ENCODE measurements at regions not wholly inside any gene's neighbourhood (a gene's known extent, or its start where the extent isn't known, plus 50 kb on each side); places are given as distances from the start of the nearest gene placed in this dataset.
A peak's percentile ranks its signal among the peaks of the same experiment; 100 is the strongest.

- DNase-seq = no peak
Measured at GRCh38 chr14:27006570-27006969, 408.7 kb upstream of the NOVA1 start.

GRCh38 chr14:27008187-27008586 is 410.4 kb upstream of the NOVA1 start:
- DNase-seq = no peak

DNA sequence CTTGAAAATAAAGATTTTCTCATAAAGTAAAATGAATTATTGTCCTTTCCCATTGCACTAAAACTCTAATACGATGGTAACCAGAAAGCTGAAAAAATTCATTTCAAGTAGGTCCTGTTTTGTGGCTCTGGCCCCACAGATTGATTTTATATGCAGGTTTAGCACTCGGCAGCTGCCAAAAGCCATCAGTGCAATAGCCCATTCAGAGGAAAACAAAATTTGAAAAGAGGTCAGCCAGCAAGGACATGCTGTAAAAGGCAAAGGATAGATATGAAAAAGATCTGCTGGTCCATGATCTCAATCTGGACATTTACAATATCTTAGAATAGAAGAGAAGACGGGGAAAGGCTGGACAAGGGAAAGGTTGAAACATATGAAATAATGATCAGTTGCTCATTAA is 414.8 kb upstream of the NOVA1 start:
- no peak for DNase-seq

DNA sequence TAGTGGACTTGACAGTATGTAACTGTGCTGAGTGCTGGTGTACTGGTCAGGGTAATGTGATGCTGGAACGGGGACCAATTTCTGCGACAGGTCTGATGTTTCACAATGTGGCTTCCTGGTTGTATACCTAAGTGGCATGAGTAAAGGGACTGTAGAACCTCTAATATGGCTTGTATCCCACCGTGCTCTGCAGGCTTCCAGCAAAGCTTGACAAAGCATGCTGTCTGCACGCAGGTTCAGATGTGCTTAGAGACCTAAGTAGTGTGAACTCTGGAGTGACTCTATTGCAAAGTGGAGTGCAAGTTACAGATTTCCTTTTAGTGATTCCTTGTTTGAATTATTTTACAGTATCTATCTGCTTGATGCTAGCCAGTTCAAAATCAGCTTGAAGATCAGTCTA is 415.8 kb upstream of the NOVA1 start:
- DNase-seq = no peak

DNA sequence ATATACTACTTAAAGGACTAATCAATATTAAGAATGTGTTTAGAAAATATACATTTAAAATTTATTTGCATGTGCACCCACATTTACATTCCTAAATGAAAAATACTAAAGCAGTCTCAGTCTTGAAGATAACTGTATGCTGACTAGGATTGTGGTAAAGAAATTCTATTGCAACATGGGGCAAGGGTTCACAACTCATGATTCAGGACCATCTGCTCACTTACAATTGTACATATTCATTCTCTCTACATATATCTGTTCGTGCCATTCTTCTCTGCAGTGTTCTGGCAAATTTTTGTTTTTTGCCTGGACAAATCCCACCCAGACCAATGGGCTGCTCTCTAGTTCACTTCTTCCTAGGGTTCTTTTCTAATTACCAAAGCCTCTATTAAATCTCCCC is 417.2 kb upstream of the NOVA1 start:
- no peak for DNase-seq

DNA sequence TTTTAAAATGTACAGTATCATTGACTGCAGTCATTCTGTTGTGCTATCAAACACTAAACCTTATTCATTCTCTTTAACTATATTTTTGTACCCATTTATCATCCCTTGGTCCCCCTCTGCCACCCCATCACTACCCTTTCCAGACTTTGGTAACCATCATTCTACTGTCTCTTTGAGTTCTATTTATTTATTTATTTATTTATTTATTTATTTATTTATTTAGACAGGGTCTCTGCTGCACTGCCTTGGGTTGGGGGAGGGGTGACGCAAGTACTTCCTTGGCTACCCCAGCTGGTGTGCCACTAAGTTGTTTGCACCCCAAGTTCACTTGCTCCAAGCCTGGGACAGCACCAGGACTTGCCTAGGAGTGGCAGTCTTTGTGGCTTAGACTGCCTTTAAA is 427.8 kb upstream of the NOVA1 start:
- DNase-seq = no peak

- no peak for DNase-seq
Measured at GRCh38 chr14:27026097-27026496, 428.3 kb upstream of the NOVA1 start.

GRCh38 chr14:27040552-27040951 is 442.7 kb upstream of the NOVA1 start:
- no peak for DNase-seq

- DNase-seq = peak; percentile 39
Measured at GRCh38 chr14:27049701-27050100, 451.9 kb upstream of the NOVA1 start.

GRCh38 chr14:27050208-27050607 is 452.4 kb upstream of the NOVA1 start:
- no peak for DNase-seq

GRCh38 chr14:27056586-27056985 is 458.8 kb upstream of the NOVA1 start:
- DNase-seq = no peak

- DNase-seq = no peak
Measured at GRCh38 chr14:27061299-27061698, 463.5 kb upstream of the NOVA1 start.

DNA sequence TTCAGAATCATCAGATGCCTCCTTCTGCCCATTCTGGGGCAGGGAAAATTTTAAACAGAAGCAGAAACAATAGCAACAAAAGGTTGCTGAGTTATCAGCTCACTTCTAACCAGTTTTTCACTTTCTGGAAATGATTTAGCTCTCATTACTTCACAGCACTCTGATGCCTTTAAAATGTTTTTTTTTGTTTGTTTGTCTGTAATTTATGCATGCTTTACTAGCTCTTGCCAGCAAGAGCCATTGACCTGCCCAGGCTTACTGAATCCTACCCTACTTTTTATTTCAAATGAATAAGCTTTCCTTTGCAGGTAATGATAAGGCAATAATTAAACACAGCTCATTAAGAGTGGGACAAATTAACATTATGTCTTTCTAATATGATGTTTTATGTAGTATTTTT is 466.1 kb upstream of the NOVA1 start:
- DNase-seq = no peak

GRCh38 chr14:27065886-27066285 is 468.1 kb upstream of the NOVA1 start:
- DNase-seq = no peak

DNA sequence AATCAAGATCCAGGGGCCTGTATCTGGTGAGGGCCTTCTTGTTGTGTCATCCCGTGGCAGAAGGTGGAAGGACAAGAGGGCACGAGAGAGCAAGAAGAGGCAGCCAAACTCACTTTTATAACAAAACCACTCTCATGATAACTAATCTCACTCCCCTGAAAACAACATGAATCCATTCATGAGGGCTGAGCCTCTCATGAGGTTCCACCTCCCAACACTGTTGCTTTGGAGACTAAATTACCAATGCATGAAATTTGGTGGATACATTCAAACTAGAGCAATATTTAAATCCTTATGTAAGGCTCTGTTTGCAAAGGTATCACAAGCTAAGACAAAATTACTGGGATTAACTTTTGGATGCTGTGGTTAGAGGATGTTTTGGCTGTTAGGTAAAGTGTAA is 470.1 kb upstream of the NOVA1 start:
- no peak for DNase-seq

DNA sequence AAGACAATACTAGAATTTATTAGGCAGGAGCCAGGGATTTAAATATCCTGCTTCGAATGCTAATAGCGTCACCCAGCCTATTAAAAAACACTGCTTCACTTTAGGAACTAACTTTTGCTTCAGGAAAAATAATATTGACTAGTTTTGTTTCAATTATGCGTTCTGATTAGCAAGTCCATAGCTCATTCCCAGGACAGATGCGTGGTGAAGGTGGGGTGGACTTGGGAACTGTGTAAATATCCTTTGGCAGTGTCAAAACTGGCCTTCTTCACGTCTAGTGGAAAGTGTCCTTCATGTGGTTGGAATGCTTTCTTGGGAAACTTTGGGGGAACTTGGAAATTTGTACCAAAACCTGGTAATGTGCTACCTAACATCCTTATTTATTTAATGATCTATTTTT is 474.8 kb upstream of the NOVA1 start:
- DNase-seq = no peak

GRCh38 chr14:27075503-27075902 is 477.7 kb upstream of the NOVA1 start:
- DNase-seq = no peak

DNA sequence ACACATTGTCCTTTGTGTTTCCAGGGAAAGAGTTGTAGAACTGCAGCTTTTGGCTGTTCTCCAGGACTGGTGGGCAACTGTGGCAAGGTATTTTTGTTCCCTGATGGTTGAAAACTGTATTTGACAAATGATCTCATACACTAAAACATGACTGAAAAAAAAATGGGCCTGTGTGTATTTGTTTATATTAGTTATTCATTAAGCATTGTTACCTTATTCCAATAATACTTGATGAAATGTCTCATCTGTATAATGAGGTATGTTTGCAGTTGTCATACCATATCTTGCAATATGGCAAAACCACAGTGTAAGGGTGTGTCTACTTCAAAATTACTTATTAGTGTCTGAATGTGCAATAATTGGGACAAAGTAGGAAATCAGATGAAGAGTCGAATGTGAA is 479.4 kb upstream of the NOVA1 start:
- DNase-seq = no peak

DNA sequence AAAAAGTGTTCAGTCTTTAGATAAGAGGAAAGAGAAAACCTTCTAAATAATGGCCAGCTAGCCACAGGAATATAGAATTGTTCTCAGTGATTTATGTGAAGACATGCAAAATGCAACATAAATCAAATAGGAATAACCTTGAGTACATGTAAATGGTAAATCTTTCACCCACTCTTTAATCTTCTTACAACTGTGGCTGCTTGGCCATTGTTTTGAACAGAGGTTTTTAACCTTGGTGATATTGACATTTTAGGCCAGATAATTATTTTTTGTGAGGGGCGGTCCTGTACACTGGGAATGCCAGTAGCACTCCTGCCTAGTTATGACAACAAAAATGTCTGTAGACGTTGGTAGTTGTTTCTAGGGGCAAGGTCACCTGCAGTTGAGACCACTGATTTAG is 479.9 kb upstream of the NOVA1 start:
- DNase-seq = no peak

DNA sequence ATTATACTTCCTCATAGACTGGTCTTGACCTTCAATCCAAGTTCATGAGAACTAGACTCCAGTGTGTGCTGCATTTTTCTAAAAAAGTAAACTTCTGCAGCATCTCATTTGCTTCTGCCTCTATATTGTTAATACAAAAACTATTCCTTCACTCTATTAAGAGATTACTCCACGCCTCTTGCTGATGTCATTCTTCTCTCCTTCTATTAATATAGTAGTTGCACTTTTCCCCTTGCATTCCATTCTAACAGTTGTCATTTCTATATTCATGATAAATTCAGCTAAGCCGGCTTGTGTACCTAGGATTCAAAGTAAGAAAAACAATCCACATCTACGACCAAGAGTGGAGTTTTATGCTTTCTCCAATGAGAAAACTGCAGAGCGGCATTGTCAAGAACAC is 480.4 kb upstream of the NOVA1 start:
- no peak for DNase-seq

- no peak for DNase-seq
Measured at GRCh38 chr14:27079716-27080115, 481.9 kb upstream of the NOVA1 start.

GRCh38 chr14:27085500-27085899 is 487.7 kb upstream of the NOVA1 start:
- DNase-seq = no peak

DNA sequence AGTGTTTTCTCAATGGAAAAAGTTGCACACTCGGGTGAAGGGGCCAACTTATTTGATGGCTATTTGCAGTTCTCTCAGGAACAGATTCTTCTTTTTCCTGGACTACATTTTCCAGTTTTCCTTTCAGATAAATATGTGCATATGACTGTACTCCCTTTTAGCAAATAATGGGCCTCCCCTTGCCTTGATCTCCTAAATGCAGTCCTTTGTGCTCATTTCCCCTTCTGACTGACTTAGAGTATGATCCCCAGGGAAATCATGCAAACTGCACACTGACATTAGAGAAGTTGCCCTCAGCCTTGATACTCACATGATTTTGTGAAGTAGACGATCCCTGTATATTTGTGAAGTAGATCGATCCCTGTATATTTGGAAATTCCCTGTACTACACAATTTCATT is 492.9 kb upstream of the NOVA1 start:
- no peak for DNase-seq

- no peak for DNase-seq
Measured at GRCh38 chr14:27091973-27092372, 494.1 kb upstream of the NOVA1 start.

DNA sequence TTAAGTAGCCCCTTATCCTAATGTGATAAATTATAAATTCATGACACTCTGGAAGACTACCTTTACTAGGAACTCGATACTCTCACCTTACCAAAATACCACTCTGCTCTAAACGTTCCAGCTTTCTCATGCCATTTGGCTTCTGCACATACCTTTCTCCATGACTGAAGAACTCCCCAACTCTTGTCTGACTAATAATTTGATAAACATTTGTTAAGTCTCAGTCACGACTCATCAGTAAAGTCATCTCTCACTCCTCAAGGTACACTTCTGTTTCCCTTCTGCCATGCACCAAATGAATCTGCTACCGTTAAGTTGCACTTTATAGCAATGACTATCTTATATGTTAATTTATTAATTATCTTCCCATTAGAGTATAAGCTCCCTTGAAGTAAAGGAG is 498.3 kb upstream of the NOVA1 start:
- DNase-seq = no peak

DNA sequence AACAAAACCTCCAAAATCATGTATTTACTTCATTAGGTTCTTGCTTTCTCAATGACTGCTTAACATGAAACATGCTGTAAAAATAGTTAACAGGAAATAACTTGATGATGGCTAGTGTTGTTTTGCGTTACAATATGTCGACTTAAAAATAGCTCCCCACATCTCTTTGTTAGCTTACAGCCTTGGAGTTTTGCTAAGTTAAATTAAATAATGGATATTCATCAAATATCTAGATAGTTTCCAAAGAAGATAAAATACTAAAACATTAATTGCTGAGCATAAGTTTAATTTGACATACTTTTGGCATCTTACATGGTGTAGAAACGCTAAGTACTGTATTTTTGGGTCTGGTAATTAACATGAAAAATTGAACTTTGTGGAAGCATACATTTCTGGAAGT is 500.6 kb upstream of the NOVA1 start:
- DNase-seq = no peak
